Esophagus (tissue), 2 donors: ENCODE measurements at regions not wholly inside any gene's neighbourhood (a gene's known extent, or its start where the extent isn't known, plus 50 kb on each side); places are given as distances from the start of the nearest gene placed in this dataset.

ENCODE experiments used
- H3K27ac ChIP-seq, 2 donors: one replicate each; pipeline ENCODE4 v1.5.1; 2013; ENCODE audit warnings: low read depth in 2 of 2, mild to moderate bottlenecking in 2 of 2, inconsistent platforms in 1 of 2, low read length in 1 of 2, moderate library complexity in 1 of 2
- H3K27me3 ChIP-seq, 2 donors: one replicate each; pipeline ENCODE4 v1.6.1; 2013; ENCODE audit warnings: low read length in 2 of 2, control low read depth in 1 of 2, mild to moderate bottlenecking in 1 of 2; ENCODE audit not compliant: insufficient read depth in 2 of 2, control insufficient read depth in 1 of 2
- H3K36me3 ChIP-seq, 2 donors: one replicate each; pipeline ENCODE4 v1.6.1; 2013; ENCODE audit warnings: low read length in 1 of 2; ENCODE audit not compliant: control insufficient read depth in 2 of 2, insufficient read depth in 2 of 2
- H3K4me1 ChIP-seq, 2 donors: one replicate each; pipeline ENCODE4 v1.6.1; 2013; ENCODE audit warnings: low read length in 1 of 2; ENCODE audit not compliant: control insufficient read depth in 2 of 2, insufficient read depth in 2 of 2
- H3K4me3 ChIP-seq, 2 donors: one replicate each; pipeline ENCODE4 v1.5.1; 2013; ENCODE audit warnings: low read length in 2 of 2, mild to moderate bottlenecking in 2 of 2, low read depth in 1 of 2, moderate library complexity in 1 of 2
- H3K9me3 ChIP-seq, 2 donors: one replicate each; pipeline ENCODE4 v1.6.1; 2013; ENCODE audit warnings: mild to moderate bottlenecking in 2 of 2, low read depth in 1 of 2, low read length in 1 of 2, moderate library complexity in 1 of 2; ENCODE audit not compliant: control insufficient read depth in 2 of 2, insufficient read depth in 1 of 2
- WGBS, 2 donors: extraction: QIAGEN DNeasy Blood & Tissue Kit; methylation state at CpG; one replicate each; pipeline ENCODE4 v1.1.7; 2013; 5-methylcytosine and 5-hydroxymethylcytosine counted together
- donor health status: healthy with polysubstance abuse.
- donor health status: Bipolar disorder and iron deficiency.

DNA sequence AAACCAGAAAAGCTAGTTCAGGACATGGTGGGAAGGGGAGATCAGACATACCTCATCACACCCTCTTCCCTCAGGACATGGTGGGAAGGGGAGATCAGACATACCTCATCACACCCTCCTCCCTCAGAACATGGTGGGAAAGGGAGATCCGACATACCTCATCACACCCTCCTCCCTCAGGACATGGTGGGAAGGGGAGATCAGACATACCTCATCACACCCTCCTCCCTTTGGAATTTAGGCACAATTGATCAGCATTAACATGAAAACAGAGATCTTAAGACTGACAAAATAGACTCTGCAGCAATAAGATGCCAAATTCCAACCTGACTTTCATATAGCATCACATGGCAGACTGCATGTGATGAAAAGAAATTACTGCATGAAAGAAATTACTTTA is 412.7 kb upstream of the ZNF717 start:
- 85 to 88% methylated on average over 1 of the region's 1 CpG for WGBS, 2 donors
- H3K27me3 ChIP-seq, result no peaks in the 10 kb centered on the region

DNA sequence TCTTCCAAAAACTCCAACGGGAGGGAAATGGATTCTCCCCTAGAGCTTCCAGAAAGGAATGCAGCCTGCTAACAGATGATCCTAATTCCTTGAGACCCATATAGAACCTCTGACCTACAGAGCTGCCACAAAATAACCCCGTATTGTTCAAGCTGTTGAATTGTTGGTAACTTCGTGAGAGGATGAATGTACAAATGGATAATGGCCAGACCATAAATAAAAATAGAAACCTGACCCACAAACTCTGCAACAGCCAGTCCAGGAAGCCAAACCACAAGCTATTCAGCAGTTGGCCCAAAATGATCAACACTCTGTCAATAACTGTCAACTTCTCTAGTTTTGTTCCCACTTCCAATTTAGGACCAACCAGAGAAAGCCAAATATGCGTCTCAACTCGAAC is 414.0 kb upstream of the ZNF717 start:
- WGBS, 2 donors, result 70 to 71% methylated on average over 5 of the region's 5 CpGs
- H3K27me3 ChIP-seq, result no peaks in the 10 kb centered on the region
- no peaks in the 10 kb centered on the region for H3K4me1 ChIP-seq
- H3K4me3 ChIP-seq, result no peak overlapping the region
- no peak overlapping the region for H3K27ac ChIP-seq
- peaks cover 0 to 2% of the 10 kb centered on the region in 2 donors for H3K9me3 ChIP-seq
- H3K36me3 ChIP-seq, result no peaks in the 10 kb centered on the region

More for the DNA sequence above, 412.7 kb upstream of the ZNF717 start:
- Histone ChIP-seq H3K4me1 (no peaks in the 10 kb centered on the region), H3K36me3 (no peaks in the 10 kb centered on the region), H3K27ac (no peak overlapping the region), H3K4me3 (no peak overlapping the region), H3K9me3 (no peaks in the 10 kb centered on the region)

DNA sequence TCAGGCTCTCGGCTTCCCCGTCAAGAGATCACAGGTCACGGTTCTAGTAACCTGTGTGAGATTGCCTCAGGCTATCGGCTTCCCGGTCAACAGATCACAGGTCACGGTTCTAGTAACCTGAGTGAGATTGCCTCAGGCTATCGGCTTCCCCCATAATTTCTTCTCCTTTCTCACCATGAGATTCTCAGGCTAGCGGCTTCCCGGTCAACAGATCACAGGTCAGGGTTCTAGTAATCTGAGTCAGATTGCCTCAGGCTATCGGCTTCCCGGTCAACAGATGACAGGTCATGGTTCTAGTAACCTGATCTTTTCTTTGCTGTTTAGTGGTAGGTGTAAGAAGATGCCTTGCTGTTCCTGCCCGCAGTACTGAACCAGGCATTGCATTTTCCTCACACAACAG is 418.2 kb upstream of the ZNF717 start:
- Histone ChIP-seq H3K27me3 (no peaks in the 10 kb centered on the region), H3K9me3 (peaks cover 0 to 2% of the 10 kb centered on the region in 2 donors), H3K4me3 (no peak overlapping the region), H3K4me1 (no peaks in the 10 kb centered on the region), H3K36me3 (no peaks in the 10 kb centered on the region), H3K27ac (no peak overlapping the region)
- WGBS, 2 donors, result 75 to 82% methylated on average over 12 of the region's 12 CpGs

DNA sequence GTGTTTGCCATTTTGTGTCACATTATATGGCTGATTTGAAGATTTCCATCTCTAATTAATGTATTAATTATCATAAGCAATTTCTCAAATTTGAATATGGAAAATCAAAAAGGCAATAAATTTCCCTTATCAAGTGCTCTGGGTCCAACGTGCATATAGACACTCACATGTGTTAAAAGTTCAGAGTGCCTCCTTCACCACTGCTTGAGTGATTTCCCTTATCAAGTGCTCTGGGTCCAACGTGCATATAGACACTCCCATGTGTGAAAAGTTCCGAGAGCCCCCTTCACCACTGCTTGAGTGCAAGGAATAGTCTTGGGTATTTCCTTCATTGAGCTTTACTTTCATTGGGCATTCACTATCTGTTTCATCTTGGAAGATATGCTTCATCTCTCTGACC is 421.0 kb upstream of the ZNF717 start:
- Histone ChIP-seq H3K9me3 (peaks cover 0 to 2% of the 10 kb centered on the region in 2 donors), H3K27me3 (no peaks in the 10 kb centered on the region), H3K4me1 (no peaks in the 10 kb centered on the region), H3K36me3 (no peaks in the 10 kb centered on the region), H3K27ac (no peak overlapping the region), H3K4me3 (no peak overlapping the region)
- WGBS, 2 donors, result 63 to 65% methylated on average over 3 of the region's 3 CpGs

DNA sequence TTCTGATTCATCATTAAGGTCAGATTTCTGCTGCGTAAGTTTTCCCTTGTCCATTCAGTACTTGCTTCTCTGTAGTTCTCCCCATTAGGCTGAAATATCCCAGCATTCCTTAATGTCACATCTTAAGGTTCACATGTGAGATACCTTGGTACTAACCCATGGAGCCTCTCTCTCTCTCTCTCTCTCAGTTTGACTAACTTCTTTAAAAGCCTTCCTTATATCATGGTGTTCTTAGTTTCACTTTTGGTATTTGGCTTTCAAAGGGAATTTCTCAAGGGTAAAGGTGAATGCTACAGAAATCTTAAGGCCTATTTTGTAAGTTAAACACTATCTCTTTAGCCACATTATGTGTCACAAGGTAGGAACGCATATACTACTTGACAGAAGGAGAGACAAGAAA is 427.3 kb upstream of the ZNF717 start:
- Histone ChIP-seq H3K36me3 (no peaks in the 10 kb centered on the region), H3K27me3 (no peaks in the 10 kb centered on the region), H3K4me3 (no peak overlapping the region), H3K27ac (no peak overlapping the region), H3K9me3 (no peaks in the 10 kb centered on the region), H3K4me1 (no peaks in the 10 kb centered on the region)
- WGBS, 2 donors, result 89 to 92% methylated on average over 2 of the region's 2 CpGs

DNA sequence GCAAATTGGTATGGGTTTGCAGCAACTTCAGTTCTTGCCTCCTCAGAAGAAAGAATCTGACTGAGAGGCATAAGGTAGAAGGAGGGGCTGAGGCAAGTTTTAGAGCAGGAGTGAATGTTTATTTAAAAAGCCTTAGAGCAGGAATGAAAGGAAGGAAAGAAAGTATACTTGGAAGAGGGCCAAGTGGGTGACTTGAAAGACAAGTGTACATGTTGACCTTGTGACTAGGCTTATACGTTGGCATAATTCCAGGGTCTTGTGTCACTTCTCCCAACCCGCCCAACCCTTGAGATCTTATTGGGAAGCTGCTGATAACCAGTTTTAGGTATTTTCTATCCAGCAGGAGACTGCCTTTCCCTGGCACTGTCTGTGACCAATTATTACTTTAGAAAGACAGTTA is 436.9 kb upstream of the ZNF717 start:
- H3K4me1 ChIP-seq, result no peaks in the 10 kb centered on the region
- H3K27me3 ChIP-seq, result no peaks in the 10 kb centered on the region
- 22 to 32% methylated on average over 2 of the region's 2 CpGs for WGBS, 2 donors
- H3K4me3 ChIP-seq, result no peak overlapping the region
- no peak overlapping the region for H3K27ac ChIP-seq
- no peaks in the 10 kb centered on the region for H3K36me3 ChIP-seq
- H3K9me3 ChIP-seq, result peaks cover 0 to 3% of the 10 kb centered on the region in 2 donors

DNA sequence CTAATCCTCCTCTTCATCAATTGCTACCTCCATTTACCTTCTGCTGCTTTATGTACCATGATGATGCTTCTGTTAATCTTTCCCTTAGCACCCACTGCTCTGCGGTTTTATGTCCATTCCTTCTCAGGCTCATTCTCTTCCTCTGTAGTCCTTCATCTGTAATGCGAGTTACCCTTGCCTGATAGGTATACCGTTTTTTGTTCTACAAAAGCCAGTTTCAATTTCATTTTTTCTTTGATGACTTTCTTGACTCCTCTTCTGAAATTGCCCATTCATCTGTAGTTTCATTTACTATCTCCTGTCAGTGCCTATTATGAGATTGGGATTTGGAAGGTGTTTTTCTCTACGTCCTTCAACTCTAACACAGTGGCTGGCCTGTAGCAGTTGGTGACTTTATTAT is 445.9 kb upstream of the ZNF717 start:
- Histone ChIP-seq H3K27ac (no peak overlapping the region), H3K9me3 (no peaks in the 10 kb centered on the region)
- WGBS, 2 donors, result 84 to 90% methylated on average over 4 of the region's 4 CpGs

DNA sequence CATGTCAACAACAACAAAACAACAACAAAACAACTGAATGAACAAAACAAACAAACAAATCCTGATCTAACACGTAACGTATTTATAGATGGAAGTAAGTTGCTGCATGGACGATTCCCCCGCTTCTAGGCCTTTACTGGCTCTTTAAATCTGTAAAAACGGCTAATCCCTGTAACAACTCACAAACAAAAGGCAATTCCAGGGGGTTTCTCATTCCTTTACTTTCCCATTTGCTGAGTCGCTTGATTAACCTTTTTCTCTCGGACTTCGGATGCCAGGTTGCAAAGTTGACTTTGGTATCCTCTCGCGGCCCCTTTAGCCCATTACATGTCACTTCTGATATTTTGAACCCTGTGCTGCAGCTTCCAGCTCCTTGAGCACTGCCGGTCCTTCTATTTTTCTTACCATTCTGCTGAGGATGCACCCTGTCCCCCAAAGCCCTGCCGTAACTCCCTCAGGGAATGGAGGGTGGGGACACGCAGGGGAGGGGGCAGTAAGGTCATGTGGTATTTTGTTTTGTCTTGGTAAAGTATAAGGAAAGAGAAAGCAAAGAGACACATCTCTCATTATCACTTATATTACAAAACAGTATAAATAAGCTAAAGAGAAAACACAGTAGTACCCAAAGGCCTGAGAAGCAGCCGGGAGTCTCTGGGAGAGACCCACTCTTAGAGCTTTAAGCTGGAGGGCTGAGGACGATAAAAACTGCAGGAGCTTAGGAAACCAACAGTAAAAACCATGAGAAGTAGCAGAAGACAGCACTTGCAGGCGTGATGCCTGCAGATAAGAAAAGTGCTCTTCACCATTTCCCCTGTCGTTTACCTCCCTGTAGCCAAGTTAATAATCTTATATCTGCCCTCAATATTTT is 457.8 kb upstream of the ZNF717 start:
- Histone ChIP-seq H3K27ac (no peak overlapping the region), H3K9me3 (peaks cover 3 to 4% of the 10 kb centered on the region in 2 donors), H3K4me1 (no peaks in the 10 kb centered on the region), H3K27me3 (no peaks in the 10 kb centered on the region), H3K4me3 (no peak overlapping the region), H3K36me3 (no peaks in the 10 kb centered on the region)
- WGBS, 2 donors, result 80 to 86% methylated on average over 17 of the region's 17 CpGs

More for the DNA sequence above, 445.9 kb upstream of the ZNF717 start:
- Histone ChIP-seq H3K4me3 (no peak overlapping the region), H3K36me3 (no peaks in the 10 kb centered on the region), H3K27me3 (no peaks in the 10 kb centered on the region), H3K4me1 (no peaks in the 10 kb centered on the region)

DNA sequence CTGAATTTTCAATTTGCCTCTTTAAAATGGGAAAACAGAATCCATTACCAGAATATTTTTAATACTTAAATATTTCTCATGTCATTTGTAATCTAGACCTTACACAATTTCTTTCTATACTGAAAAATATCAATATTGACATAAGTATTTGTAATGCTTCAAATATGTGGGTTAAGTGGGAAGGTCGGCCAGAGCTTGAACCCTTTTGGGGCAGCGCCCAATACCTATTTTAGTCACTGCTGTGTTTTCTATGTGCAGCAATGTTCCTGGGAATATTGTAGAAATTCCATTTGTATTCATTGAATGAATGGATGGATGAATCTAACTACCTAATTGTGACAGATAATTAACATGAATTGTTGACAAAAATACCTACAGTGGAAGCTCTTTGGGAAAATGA is 459.7 kb upstream of the ZNF717 start:
- 62 to 64% methylated on average over 2 of the region's 2 CpGs for WGBS, 2 donors
- no peaks in the 10 kb centered on the region for H3K36me3 ChIP-seq
- H3K27me3 ChIP-seq, result no peaks in the 10 kb centered on the region
- peaks cover 3 to 4% of the 10 kb centered on the region in 2 donors for H3K9me3 ChIP-seq
- no peak overlapping the region for H3K4me3 ChIP-seq
- H3K27ac ChIP-seq, result no peak overlapping the region
- H3K4me1 ChIP-seq, result no peaks in the 10 kb centered on the region

DNA sequence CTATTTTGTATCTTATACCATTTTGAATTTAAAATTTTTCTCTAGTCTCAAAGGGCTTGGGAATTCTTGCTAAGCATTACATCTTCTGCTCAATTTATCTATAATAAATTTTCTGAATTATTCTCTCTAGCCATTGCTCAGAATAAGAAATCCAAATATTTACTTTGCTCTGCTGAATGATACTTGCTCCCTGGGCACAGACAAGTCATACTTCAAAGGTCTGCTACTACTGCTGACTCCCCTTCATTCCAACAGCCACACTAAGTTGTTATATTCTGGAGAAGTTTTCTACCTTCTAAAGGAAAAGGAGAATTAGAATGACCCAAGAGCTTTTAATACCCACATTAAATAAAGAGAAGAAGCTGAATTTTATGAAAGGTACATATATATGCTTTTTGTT is 460.3 kb upstream of the ZNF717 start:
- H3K4me1 ChIP-seq, result no peaks in the 10 kb centered on the region
- peaks cover 3 to 4% of the 10 kb centered on the region in 2 donors for H3K9me3 ChIP-seq
- no peaks in the 10 kb centered on the region for H3K36me3 ChIP-seq
- no peak overlapping the region for H3K27ac ChIP-seq
- no peak overlapping the region for H3K4me3 ChIP-seq
- no peaks in the 10 kb centered on the region for H3K27me3 ChIP-seq
